K562 (cell line): ENCODE measurements at regions not wholly inside any gene's neighbourhood (a gene's known extent, or its start where the extent isn't known, plus 50 kb on each side); places are given as distances from the start of the nearest gene placed in this dataset.

Experiments
- ATAC-seq: fragments of 200-7000 bp; cut with Tn5 transposase; 3 replicates; pipeline ENCODE4 v1.9.1; 2020; ENCODE audit warnings: moderate library complexity
- BruUV-seq: library from RNA; stranded (reverse); fragments of 400-500 nt; replicated peaks from 2 replicates; lab custom pipeline; 2021; lab: Mats Ljungman, UMichigan
- CTCF ChIA-PET: fragments of 300-600 bp; formaldehyde crosslinking; extraction: SDS; loops from one replicate; lab custom pipeline; 2021; ENCODE audit warnings: low intra/inter-chr PET ratio; lab: Yijun Ruan, JAX
- POLR2A ChIA-PET: fragments of 300-600, 350-650 bp; sonication (Branson Sonifier 250); formaldehyde crosslinking; extraction: SDS; loops from one replicate; lab custom pipeline; 2021; ENCODE audit warnings: antibody characterized with exemption, inconsistent platforms; lab: Yijun Ruan, JAX
- DNase-seq, 4 experiments: peaks; one replicate each; pipeline versions ENCODE4 v3.0.0 to v3.0.0-alpha.2; 2011 to 2018; ENCODE audit warnings: low spot score in 3 of 4, mixed read lengths in 3 of 4; ENCODE audit errors: extremely low read depth in 1 of 4
- FAIRE-seq: peaks from 2 replicates; lab custom pipeline; 2011; peaks lifted over from hg19 to GRCh38; lab: Jason Lieb, UNC
- H2AFZ ChIP-seq: 2 replicates; pipeline ENCODE4 v1.6.0; 2011; ENCODE audit warnings: low read depth, low read length, control low read depth, inconsistent platforms
- H3K27ac ChIP-seq: fragments of 200-600 bp; 3 replicates; pipeline ENCODE4 v1.8.0; 2011; ENCODE audit warnings: low read depth, mild to moderate bottlenecking, control low read depth, inconsistent platforms, low read length, moderate library complexity, mixed read lengths; ENCODE audit errors: extremely low read depth
- H3K27me3 ChIP-seq, 2 experiments: fragments of 300-600 bp in 1 of 2; 2 replicates in 1 of 2; 3 replicates in 1 of 2; pipeline versions ENCODE4 v1.6.0 to v1.8.0; 2011; ENCODE audit warnings: inconsistent platforms in 2 of 2, low read length in 2 of 2, mild to moderate bottlenecking in 1 of 2, mixed read lengths in 1 of 2, moderate library complexity in 1 of 2; ENCODE audit not compliant: control insufficient read depth in 2 of 2, insufficient read depth in 2 of 2
- H3K36me3 ChIP-seq: fragments of 300-600 bp; 3 replicates; pipeline ENCODE4 v1.8.0; 2011; ENCODE audit warnings: mild to moderate bottlenecking, low read length, inconsistent platforms; ENCODE audit not compliant: control insufficient read depth, insufficient read depth
- H3K4me1 ChIP-seq, 2 experiments: fragments of 200-600 bp in 1 of 2; replicated peaks in 1 of 2; 2 replicates in 1 of 2; 3 replicates in 1 of 2; pipeline versions ENCODE4 v1.5.1 to v1.8.0; 2011; ENCODE audit warnings: inconsistent platforms in 2 of 2, low read length in 2 of 2, mild to moderate bottlenecking in 1 of 2, mixed read lengths in 1 of 2, moderate library complexity in 1 of 2; ENCODE audit not compliant: control insufficient read depth in 2 of 2, insufficient read depth in 2 of 2
- H3K4me2 ChIP-seq: 2 replicates; pipeline ENCODE4 v1.6.1; 2011; ENCODE audit warnings: low read length, control low read depth, inconsistent platforms, mixed read lengths; ENCODE audit not compliant: insufficient read depth
- H3K4me3 ChIP-seq: fragments of 200-600 bp; sonication (generic), shearing (Covaris generic); 2 replicates; pipeline ENCODE4 v1.5.1; 2016; ENCODE audit warnings: control low read depth, inconsistent platforms
- H3K79me2 ChIP-seq: fragments of 200-600 bp; 3 replicates; pipeline ENCODE4 v1.8.0; 2011; ENCODE audit warnings: low read length, inconsistent platforms; ENCODE audit not compliant: control insufficient read depth, insufficient read depth
- H3K9ac ChIP-seq, 2 experiments: 2 replicates each; pipeline versions ENCODE4 v1.6.0 to v1.6.1; 2011; ENCODE audit warnings: low read depth in 2 of 2, low read length in 2 of 2, control low read depth in 1 of 2, inconsistent platforms in 1 of 2, mild to moderate bottlenecking in 1 of 2, mixed read lengths in 1 of 2; ENCODE audit not compliant: insufficient read depth in 1 of 2
- H3K9me1 ChIP-seq: one replicate; pipeline ENCODE4 v1.6.0; 2011; ENCODE audit warnings: inconsistent platforms, mild to moderate bottlenecking, low read length, moderate library complexity; ENCODE audit not compliant: control insufficient read depth, insufficient read depth
- H3K9me3 ChIP-seq: replicated peaks from 2 replicates; pipeline ENCODE4 v1.5.1; 2011; ENCODE audit warnings: low read depth, low read length, inconsistent platforms; ENCODE audit not compliant: control insufficient read depth, insufficient read depth
- H4K20me1 ChIP-seq: replicated peaks from 2 replicates; pipeline ENCODE4 v1.6.1; 2011; ENCODE audit warnings: low read length, inconsistent platforms, mixed read lengths; ENCODE audit not compliant: control insufficient read depth, insufficient read depth
- ETV6 ChIP-seq, 3 experiments: fragments of 150-350 bp in 1 of 3; sonication (generic) in 1 of 3; formaldehyde crosslinking in 1 of 3; IDR thresholded peaks; 2 replicates each; pipeline versions ENCODE4 v1.6.1 to v1.8.0; 2014 to 2022; ENCODE audit warnings: borderline replicate concordance in 2 of 3, low read depth in 2 of 3, antibody characterized with exemption in 1 of 3, low read length in 1 of 3, mild to moderate bottlenecking in 1 of 3, missing genetic modification reagents in 1 of 3
- FOXO4 ChIP-seq: fragments of 450-650 bp; formaldehyde crosslinking; IDR thresholded peaks from 2 replicates; pipeline ENCODE4 v1.4.0; 2020; ENCODE audit warnings: mild to moderate bottlenecking, moderate library complexity
- FOXP1 ChIP-seq: sonication (generic); formaldehyde crosslinking; IDR thresholded peaks from 2 replicates; pipeline ENCODE4 v1.8.0; 2022; ENCODE audit warnings: mild to moderate bottlenecking, missing genetic modification reagents
- HNRNPL ChIP-seq: fragments of 200-400 bp; formaldehyde crosslinking; IDR thresholded peaks from 2 replicates; pipeline ENCODE4 v1.6.1; 2017; ENCODE audit warnings: low read depth, mild to moderate bottlenecking, low read length
- HNRNPLL ChIP-seq: fragments of 200-400 bp; formaldehyde crosslinking; IDR thresholded peaks from 2 replicates; pipeline ENCODE4 v1.6.1; 2017; ENCODE audit warnings: low read length, low read depth, mild to moderate bottlenecking; ENCODE audit not compliant: poor library complexity, severe bottlenecking
- JUND ChIP-seq, 2 experiments: IDR thresholded peaks; 2 replicates in 1 of 2; 3 replicates in 1 of 2; pipeline ENCODE4 v1.6.1; 2011; ENCODE audit warnings: borderline replicate concordance in 2 of 2, low read depth in 2 of 2, low read length in 2 of 2, improper control_type of control experiment in 1 of 2, missing biosample characterization in 1 of 2, missing genetic modification characterization in 1 of 2, missing genetic modification reagents in 1 of 2
- KLF10 ChIP-seq: fragments of 250-450 bp; sonication (Bioruptor Pico); IDR thresholded peaks from 2 replicates; pipeline ENCODE4 v1.6.1; 2021; ENCODE audit warnings: matching md5 sums
- MEF2D ChIP-seq: conservative IDR thresholded peaks from 2 replicates; pipeline ENCODE4 v1.6.1; 2016; ENCODE audit warnings: low read depth, missing genetic modification characterization, missing compliant biosample characterization
- POLR3G ChIP-seq: IDR thresholded peaks from 2 replicates; pipeline ENCODE4 v1.6.1; 2011; ENCODE audit not compliant: insufficient read length, insufficient replicate concordance; ENCODE audit errors: extremely low read depth
- SIN3A ChIP-seq, 2 experiments: fragments of 150-350 bp in 1 of 2; IDR thresholded peaks; 2 replicates each; pipeline ENCODE4 v1.6.1; 2011 to 2016; ENCODE audit warnings: borderline replicate concordance in 2 of 2, low read depth in 2 of 2, low read length in 2 of 2, mild to moderate bottlenecking in 2 of 2, moderate library complexity in 2 of 2; ENCODE audit not compliant: control insufficient read depth in 1 of 2
- SNAPC5 ChIP-seq: fragments of 250-450 bp; sonication (Bioruptor Pico); IDR thresholded peaks from 2 replicates; pipeline ENCODE4 v1.8.0; 2021; ENCODE audit warnings: moderate library complexity, mild to moderate bottlenecking, inconsistent platforms
- YY1 ChIP-seq, 3 experiments: IDR thresholded peaks; 2 replicates each; pipeline ENCODE4 v1.6.1; 2011; ENCODE audit warnings: low read length in 2 of 3, mild to moderate bottlenecking in 2 of 3, moderate library complexity in 2 of 3, borderline replicate concordance in 1 of 3, control low read depth in 1 of 3, low read depth in 1 of 3; ENCODE audit not compliant: insufficient read depth in 3 of 3, insufficient replicate concordance in 2 of 3, control insufficient read depth in 1 of 3, insufficient read length in 1 of 3; ENCODE audit errors: extremely low read depth in 1 of 3
- ZBTB2 ChIP-seq: fragments of 450-650 bp; IDR thresholded peaks from 2 replicates; pipeline ENCODE4 v1.6.1; 2016; ENCODE audit warnings: antibody characterized with exemption
- ZNF24 ChIP-seq: fragments of 450-650 bp; IDR thresholded peaks from 2 replicates; pipeline ENCODE4 v1.6.1; 2016
- ZNF253 ChIP-seq: fragments of 250-450 bp; sonication (Bioruptor Pico); conservative IDR thresholded peaks from 2 replicates; pipeline ENCODE4 v1.6.1; 2021; ENCODE audit warnings: mild to moderate bottlenecking
- ZNF699 ChIP-seq: fragments of 250-450 bp; sonication (Bioruptor Pico); IDR thresholded peaks from 2 replicates; pipeline ENCODE4 v1.8.0; 2021; ENCODE audit warnings: mild to moderate bottlenecking, moderate library complexity; ENCODE audit not compliant: insufficient replicate concordance
- ZNF780A ChIP-seq: fragments of 250-450 bp; sonication (Bioruptor Pico); IDR thresholded peaks from 2 replicates; pipeline ENCODE4 v1.5.0; 2021; ENCODE audit warnings: mild to moderate bottlenecking
- in situ Hi-C: fragments of 300-500 bp; cut with MboI; formaldehyde crosslinking; loops from 4 replicates; pipeline ENCODE4 v1.15.0; 2018; ENCODE audit warnings: inconsistent platforms, mixed read lengths
- intact Hi-C: fragments of 100-400 bp; cut with micrococcal nuclease; formaldehyde crosslinking; loops from 2 replicates; pipeline ENCODE4 v1.14.2; 2022

- Histone ChIP-seq H3K9ac (no peak overlapping the region), H3K79me2 (no peaks in the 10 kb centered on the region), H3K36me3 (no peaks in the 10 kb centered on the region), H3K27ac (no peak overlapping the region), H2AFZ (no peak overlapping the region), H4K20me1 (no peaks in the 10 kb centered on the region), H3K4me1 (no peaks in the 10 kb centered on the region), H3K9me1 (no peaks in the 10 kb centered on the region), H3K4me3 (no peak overlapping the region), H3K27me3 (no peaks in the 10 kb centered on the region), H3K4me2 (no peak overlapping the region), H3K9me3 (no peaks in the 10 kb centered on the region)
- FAIRE-seq (no peak), DNase-seq (no peak), ATAC-seq (no peak)
- POLR2A ChIA-PET, result no interaction called here
- intact Hi-C loops, result no loop called here
- CTCF ChIA-PET, result no interaction called here
- in situ Hi-C loops, result no loop called here
- no TSS peak for BruUV-seq
- TF ChIP-seq ETV6 (IDR thresholded peaks at IDR 0.05; ENCODE audit: borderline replicate concordance in 1 of 2, low read depth in 2 of 2, low read length in 1 of 2), result no peak
- no peak for TF ChIP-seq ETV6 (CRISPR knock-in tag; IDR thresholded peaks at IDR 0.05; ENCODE audit: borderline replicate concordance)
- no peak for TF ChIP-seq SNAPC5 (CRISPR knock-in tag)
- TF ChIP-seq ZNF699, result no peak
- TF ChIP-seq ZNF780A (CRISPR knock-in tag), result no peak
- no peak for TF ChIP-seq HNRNPLL
- TF ChIP-seq POLR3G, result no peak
- TF ChIP-seq JUND (IDR thresholded peaks at IDR 0.05; ENCODE audit: borderline replicate concordance, low read depth, low read length), result no peak
- no peak for TF ChIP-seq JUND (tag; IDR thresholded peaks at IDR 0.05; ENCODE audit: borderline replicate concordance, low read depth, low read length)
- no peak for TF ChIP-seq ZNF253 (CRISPR knock-in tag)
- no peak for TF ChIP-seq FOXO4 (CRISPR knock-in tag)
- no peak for TF ChIP-seq YY1 (IDR thresholded peaks at IDR 0.05; ENCODE audit: borderline replicate concordance in 1 of 3, control insufficient read depth in 1 of 3, extremely low read depth in 1 of 3, insufficient read depth in 3 of 3, insufficient read length in 1 of 3, insufficient replicate concordance in 2 of 3, low read depth in 1 of 3, low read length in 2 of 3)
- TF ChIP-seq HNRNPL, result no peak
- TF ChIP-seq KLF10 (CRISPR knock-in tag), result no peak
- no peak for TF ChIP-seq SIN3A (IDR thresholded peaks at IDR 0.05; ENCODE audit: borderline replicate concordance in 2 of 2, control insufficient read depth in 1 of 2, low read depth in 2 of 2, low read length in 2 of 2)
- no peak for TF ChIP-seq ZNF24
- TF ChIP-seq FOXP1 (CRISPR knock-in tag), result no peak
- TF ChIP-seq MEF2D (tag), result no peak
- no peak for TF ChIP-seq ZBTB2
Measured at GRCh38 chr13:73174521-73175010, 115.8 kb downstream of the KLF5 start.
